ENCODE measurements at regions not wholly inside any gene's neighbourhood (a gene's known extent, or its start where the extent isn't known, plus 50 kb on each side); places are given as distances from the start of the nearest gene placed in this dataset.

DNA sequence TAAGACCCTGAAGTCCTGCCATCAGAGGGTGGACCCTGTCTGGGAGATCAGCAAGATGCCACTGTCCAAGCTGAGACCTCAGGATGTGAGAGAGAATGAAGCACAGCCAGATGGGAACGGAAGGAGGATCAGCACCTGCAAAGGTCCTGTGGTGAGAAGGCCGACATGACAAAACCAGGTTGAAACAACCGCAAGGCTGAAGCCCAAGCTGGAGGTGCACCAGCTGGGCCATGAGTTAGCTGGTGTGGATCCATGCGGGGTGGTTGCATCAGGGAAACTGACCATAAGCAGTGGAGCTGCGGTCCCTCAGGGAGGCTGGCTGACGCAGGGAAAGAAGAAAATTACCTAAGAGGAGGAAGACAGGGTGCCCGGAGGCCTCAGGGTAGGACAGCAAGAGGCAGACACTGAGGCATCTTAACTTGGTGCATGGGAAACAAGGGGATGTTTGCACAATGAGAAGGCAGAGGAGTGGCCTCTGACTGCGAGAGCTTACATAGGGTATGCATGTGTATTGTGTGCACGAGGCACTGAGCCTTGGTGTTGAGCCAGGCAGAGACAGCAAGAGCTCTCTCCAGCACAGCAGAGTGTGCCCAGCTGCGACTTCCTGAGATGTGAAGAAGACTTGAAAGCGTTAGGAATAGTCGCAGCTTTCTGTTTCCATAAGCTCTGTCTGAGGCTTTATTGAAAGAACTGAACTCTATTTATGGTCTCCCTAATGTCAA is 497.7 kb downstream of the OCA2 start:
- no peaks in the 10 kb centered on the region for H3K79me2 ChIP-seq (ENCODE audit: control insufficient read depth, insufficient read depth, low read length)
- H3K4me1 ChIP-seq (replicated peaks in 1 of 2; ENCODE audit: control insufficient read depth in 2 of 2, insufficient read depth in 2 of 2, low read length in 2 of 2), result peaks cover 0 to 2% of the 10 kb centered on the region in 2 experiments; a peak in 2 of 5 replicates
- POLR2A ChIA-PET, result no interaction called here
- in situ Hi-C loops (cut with MboI), result no loop called here
- H3K27me3 ChIP-seq (ENCODE audit: control insufficient read depth in 2 of 2, insufficient read depth in 2 of 2, low read length in 2 of 2), result peaks cover 2 to 28% of the 10 kb centered on the region in 2 experiments; a peak in 4 of 5 replicates
- no peak overlapping the region for H3K9ac ChIP-seq (ENCODE audit: insufficient read depth in 1 of 2, low read depth in 2 of 2, low read length in 2 of 2)
- no peak overlapping the region for H3K27ac ChIP-seq (ENCODE audit: extremely low read depth, low read depth, low read length)
- no peaks in the 10 kb centered on the region; the same call in 1 of the 2 replicates for H3K9me3 ChIP-seq (replicated peaks; ENCODE audit: control insufficient read depth, insufficient read depth, low read depth, low read length)
- H2AFZ ChIP-seq (ENCODE audit: low read depth, low read length), result no peak overlapping the region
- DNase-seq (ENCODE audit: extremely low read depth in 1 of 4, low spot score in 3 of 4) (no peak), FAIRE-seq (no peak), ATAC-seq (no peak)
- no peaks in the 10 kb centered on the region for H3K36me3 ChIP-seq (ENCODE audit: control insufficient read depth, insufficient read depth, low read length)
- no peaks in the 10 kb centered on the region for H4K20me1 ChIP-seq (replicated peaks; ENCODE audit: control insufficient read depth, insufficient read depth, low read length)
- H3K4me3 ChIP-seq, result no peak overlapping the region
- TF ChIP-seq NR2C1 (IDR thresholded peaks at IDR 0.05) (no peak), NR2C1 (tag; IDR thresholded peaks at IDR 0.05) (no peak), CBFA2T3 (IDR thresholded peaks at IDR 0.05) (no peak)
- TF ChIP-seq, protein P1, sequence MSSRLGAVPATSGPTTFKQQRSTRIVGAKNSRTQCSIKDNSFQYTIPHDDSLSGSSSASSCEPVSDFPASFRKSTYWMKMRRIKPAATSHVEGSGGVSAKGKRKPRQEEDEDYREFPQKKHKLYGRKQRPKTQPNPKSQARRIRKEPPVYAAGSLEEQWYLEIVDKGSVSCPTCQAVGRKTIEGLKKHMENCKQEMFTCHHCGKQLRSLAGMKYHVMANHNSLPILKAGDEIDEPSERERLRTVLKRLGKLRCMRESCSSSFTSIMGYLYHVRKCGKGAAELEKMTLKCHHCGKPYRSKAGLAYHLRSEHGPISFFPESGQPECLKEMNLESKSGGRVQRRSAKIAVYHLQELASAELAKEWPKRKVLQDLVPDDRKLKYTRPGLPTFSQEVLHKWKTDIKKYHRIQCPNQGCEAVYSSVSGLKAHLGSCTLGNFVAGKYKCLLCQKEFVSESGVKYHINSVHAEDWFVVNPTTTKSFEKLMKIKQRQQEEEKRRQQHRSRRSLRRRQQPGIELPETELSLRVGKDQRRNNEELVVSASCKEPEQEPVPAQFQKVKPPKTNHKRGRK (tag; IDR thresholded peaks at IDR 0.05), result no peak
- 2% methylated on average over 12 of the region's 12 CpGs for WGBS (ENCODE audit: insufficient coverage, low coverage, missing lambda C conversion rate)
- intact Hi-C loops (cut with micrococcal nuclease), result no loop called here
- BruUV-seq (replicated peaks), result no TSS peak
- H3K4me2 ChIP-seq (ENCODE audit: insufficient read depth, low read length), result no peak overlapping the region
- H3K9me1 ChIP-seq (ENCODE audit: control insufficient read depth, insufficient read depth, low read length), result no peaks in the 10 kb centered on the region
- CTCF ChIA-PET (ENCODE audit: low intra/inter-chr PET ratio), result no interaction called here

DNA sequence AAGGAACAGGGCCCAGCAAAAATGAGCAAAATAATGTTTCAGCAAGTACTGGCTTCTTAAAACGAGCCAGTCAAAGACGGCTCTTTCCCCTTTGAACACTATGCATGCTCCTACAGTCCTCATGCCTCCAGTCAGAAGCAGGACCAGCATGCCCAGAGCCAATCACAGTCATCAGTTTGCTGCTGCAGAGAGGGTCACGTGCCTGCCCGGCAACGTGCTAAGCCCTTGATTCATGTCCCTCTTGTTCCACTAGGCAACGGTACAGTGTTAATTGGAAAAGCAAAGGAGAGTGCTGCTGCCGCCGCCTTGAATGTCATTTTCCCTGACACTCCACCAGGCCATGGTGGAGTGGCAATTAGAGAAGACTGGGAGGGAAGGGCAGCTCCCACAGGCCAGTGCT is 500.1 kb downstream of the OCA2 start:
- no peak overlapping the region for H3K4me3 ChIP-seq
- H4K20me1 ChIP-seq (replicated peaks; ENCODE audit: control insufficient read depth, insufficient read depth, low read length), result no peaks in the 10 kb centered on the region
- no peak for DNase-seq (ENCODE audit: extremely low read depth in 1 of 4, low spot score in 3 of 4)
- CTCF ChIA-PET (ENCODE audit: low intra/inter-chr PET ratio), result no interaction called here
- POLR2A ChIA-PET, result no interaction called here
- no peak overlapping the region for H3K9ac ChIP-seq (ENCODE audit: insufficient read depth in 1 of 2, low read depth in 2 of 2, low read length in 2 of 2)
- H2AFZ ChIP-seq (ENCODE audit: low read depth, low read length), result no peak overlapping the region
- ATAC-seq, result no peak
- WGBS (ENCODE audit: insufficient coverage, low coverage, missing lambda C conversion rate), result 5% methylated on average over 8 of the region's 8 CpGs
- no peak overlapping the region for H3K27ac ChIP-seq (ENCODE audit: extremely low read depth, low read depth, low read length)
- H3K36me3 ChIP-seq (ENCODE audit: control insufficient read depth, insufficient read depth, low read length), result no peaks in the 10 kb centered on the region
- no peaks in the 10 kb centered on the region for H3K79me2 ChIP-seq (ENCODE audit: control insufficient read depth, insufficient read depth, low read length)
- TF ChIP-seq, protein P2, sequence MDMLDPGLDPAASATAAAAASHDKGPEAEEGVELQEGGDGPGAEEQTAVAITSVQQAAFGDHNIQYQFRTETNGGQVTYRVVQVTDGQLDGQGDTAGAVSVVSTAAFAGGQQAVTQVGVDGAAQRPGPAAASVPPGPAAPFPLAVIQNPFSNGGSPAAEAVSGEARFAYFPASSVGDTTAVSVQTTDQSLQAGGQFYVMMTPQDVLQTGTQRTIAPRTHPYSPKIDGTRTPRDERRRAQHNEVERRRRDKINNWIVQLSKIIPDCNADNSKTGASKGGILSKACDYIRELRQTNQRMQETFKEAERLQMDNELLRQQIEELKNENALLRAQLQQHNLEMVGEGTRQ (CRISPR knock-in tag; IDR thresholded peaks at IDR 0.05), result peak; percentile 50
- TF ChIP-seq TBL1XR1 (IDR thresholded peaks at IDR 0.05; ENCODE audit: low read length in 2 of 2), result no peak
- no peak overlapping the region for H3K4me2 ChIP-seq (ENCODE audit: insufficient read depth, low read length)
- no peaks in the 10 kb centered on the region for H3K9me1 ChIP-seq (ENCODE audit: control insufficient read depth, insufficient read depth, low read length)
- no TSS peak for BruUV-seq (replicated peaks)
- no peak for FAIRE-seq
- intact Hi-C loops (cut with micrococcal nuclease) (no loop called here), in situ Hi-C loops (cut with MboI) (no loop called here)
- no peaks in the 10 kb centered on the region; the same call in 1 of the 2 replicates for H3K9me3 ChIP-seq (replicated peaks; ENCODE audit: control insufficient read depth, insufficient read depth, low read depth, low read length)
- peaks cover 6 to 28% of the 10 kb centered on the region in 2 experiments for H3K27me3 ChIP-seq (ENCODE audit: control insufficient read depth in 2 of 2, insufficient read depth in 2 of 2, low read length in 2 of 2)
- peaks cover 0 to 2% of the 10 kb centered on the region in 2 experiments; a peak in 2 of 5 replicates for H3K4me1 ChIP-seq (replicated peaks in 1 of 2; ENCODE audit: control insufficient read depth in 2 of 2, insufficient read depth in 2 of 2, low read length in 2 of 2)
